Ascending aorta (tissue), 2 donors: ENCODE measurements at regions not wholly inside any gene's neighbourhood (a gene's known extent, or its start where the extent isn't known, plus 50 kb on each side); places are given as distances from the start of the nearest gene placed in this dataset.

Experiments
- DNase-seq, 2 donors: peaks; one replicate each; pipeline ENCODE4 v3.0.0-alpha.2; 2019; ENCODE audit warnings: low spot score in 2 of 2
- H3K27ac ChIP-seq, 2 donors: fragments of 200-600 bp; sonication (generic); one replicate each; pipeline ENCODE4 v1.5.1; 2016 to 2017; ENCODE audit warnings: mild to moderate bottlenecking in 1 of 2
- H3K27me3 ChIP-seq: fragments of 200-600 bp; sonication (generic); one replicate; pipeline ENCODE4 v1.5.1; 2017
- H3K36me3 ChIP-seq, 2 donors: fragments of 200-600 bp; sonication (generic); one replicate each; pipeline ENCODE4 v1.5.1; 2016
- H3K4me1 ChIP-seq, 2 donors: fragments of 200-600 bp; sonication (generic); one replicate each; pipeline ENCODE4 v1.5.1; 2016 to 2017; ENCODE audit warnings: mild to moderate bottlenecking in 1 of 2
- H3K4me3 ChIP-seq, 2 donors: fragments of 200-600 bp; sonication (generic); one replicate each; pipeline ENCODE4 v1.5.1; 2016 to 2017; ENCODE audit warnings: mild to moderate bottlenecking in 1 of 2
- H3K9me3 ChIP-seq, 2 donors: fragments of 200-600 bp; sonication (generic); one replicate each; pipeline ENCODE4 v1.5.1; 2016
- CTCF ChIP-seq, 3 experiments: fragments of 200-600 bp in 2 of 3; fragments of 450-650 bp in 1 of 3; sonication (generic) in 2 of 3; IDR thresholded peaks; one replicate each; pipeline ENCODE4 v1.5.1; 2016 to 2019; ENCODE audit warnings: antibody characterized with exemption in 3 of 3, mild to moderate bottlenecking in 1 of 3, moderate library complexity in 1 of 3
- intact Hi-C: fragments of 100-400 bp; cut with DNase I; formaldehyde crosslinking; loops from one replicate; pipeline ENCODE4 v1.15.1; 2023

DNA sequence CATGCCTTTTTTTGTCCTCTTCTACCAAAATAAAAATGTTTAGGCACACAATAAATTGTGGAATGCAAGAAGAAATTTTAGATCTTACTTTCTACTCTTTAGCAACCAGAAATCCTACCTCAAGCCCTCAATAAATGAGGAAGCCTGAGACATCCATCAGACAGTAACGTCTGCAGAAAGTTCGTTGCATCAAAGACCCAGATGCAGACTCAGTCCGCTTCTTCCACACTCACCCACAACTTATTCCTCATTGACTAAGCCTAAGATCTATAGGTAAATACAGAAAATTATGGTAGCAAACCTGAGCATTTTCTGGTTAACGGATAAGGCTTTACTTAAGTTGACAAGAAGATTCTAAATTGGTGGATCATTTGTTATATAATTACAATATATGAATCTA is 579.4 kb upstream of the ID2 start:
- Histone ChIP-seq H3K4me1 (no peaks in the 10 kb centered on the region), H3K36me3 (no peaks in the 10 kb centered on the region), H3K9me3 (no peaks in the 10 kb centered on the region), H3K27me3 (no peaks in the 10 kb centered on the region), H3K27ac (no peak overlapping the region), H3K4me3 (no peak overlapping the region)
- no peak for DNase-seq
- intact Hi-C loops, result no loop called here
- TF ChIP-seq CTCF (IDR thresholded peaks at IDR 0.05), result no peak

DNA sequence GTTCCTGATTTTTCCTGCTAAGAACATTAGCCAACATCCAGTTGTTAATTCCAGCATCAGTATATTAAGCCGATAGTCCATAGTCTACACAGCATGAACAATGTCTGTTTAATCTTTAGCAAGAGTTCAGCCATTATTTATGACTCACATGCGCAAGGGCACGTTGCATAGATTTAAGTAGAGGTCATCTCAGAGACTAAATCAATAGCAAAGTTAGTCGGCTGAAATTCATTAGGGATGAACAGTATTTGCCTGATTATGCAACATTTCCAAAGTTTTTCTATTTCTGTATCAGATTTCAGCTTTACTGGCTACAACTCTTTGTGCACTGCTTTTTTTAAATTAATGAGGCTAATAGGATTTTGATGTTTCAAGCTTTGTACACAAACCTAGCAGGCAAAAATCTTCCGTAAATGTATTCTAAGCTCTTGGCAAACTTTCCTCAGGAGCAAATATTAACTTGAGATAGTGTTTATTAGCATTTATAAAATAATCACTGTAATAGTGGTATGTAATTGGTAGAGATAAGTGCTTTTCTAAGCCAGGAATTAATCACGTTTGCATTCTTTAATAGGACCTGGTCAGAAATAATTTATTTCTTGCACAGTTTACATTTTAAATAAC is 578.7 kb upstream of the ID2 start:
- Histone ChIP-seq H3K9me3 (no peaks in the 10 kb centered on the region), H3K36me3 (no peaks in the 10 kb centered on the region), H3K27ac (no peak overlapping the region), H3K27me3 (no peaks in the 10 kb centered on the region), H3K4me1 (no peaks in the 10 kb centered on the region), H3K4me3 (no peak overlapping the region)
- no peak for TF ChIP-seq CTCF (IDR thresholded peaks at IDR 0.05)
- no peak for DNase-seq
- intact Hi-C loops, result no loop called here

- no peaks in the 10 kb centered on the region for H3K27me3 ChIP-seq
- H3K36me3 ChIP-seq, result no peaks in the 10 kb centered on the region
- H3K4me1 ChIP-seq, result no peaks in the 10 kb centered on the region
- DNase-seq, result no peak
- intact Hi-C loops, result no loop called here
- H3K4me3 ChIP-seq, result no peak overlapping the region
- TF ChIP-seq CTCF (IDR thresholded peaks at IDR 0.05), result no peak
- H3K27ac ChIP-seq, result no peak overlapping the region
- H3K9me3 ChIP-seq, result no peaks in the 10 kb centered on the region
Measured at GRCh38 chr2:8107150-8107549, 574.7 kb upstream of the ID2 start.

- intact Hi-C loops, result no loop called here
- no peaks in the 10 kb centered on the region for H3K4me1 ChIP-seq
- DNase-seq, result no peak
- no peaks in the 10 kb centered on the region for H3K27me3 ChIP-seq
- no peaks in the 10 kb centered on the region for H3K9me3 ChIP-seq
- H3K4me3 ChIP-seq, result no peak overlapping the region
- H3K36me3 ChIP-seq, result no peaks in the 10 kb centered on the region
- no peak overlapping the region for H3K27ac ChIP-seq
- TF ChIP-seq CTCF (IDR thresholded peaks at IDR 0.05), result no peak
Measured at GRCh38 chr2:8107621-8108378, 574.1 kb upstream of the ID2 start.

- DNase-seq, result no peak
- no peaks in the 10 kb centered on the region for H3K4me1 ChIP-seq
- no peaks in the 10 kb centered on the region for H3K9me3 ChIP-seq
- no peak overlapping the region for H3K27ac ChIP-seq
- no peaks in the 10 kb centered on the region for H3K36me3 ChIP-seq
- TF ChIP-seq CTCF (IDR thresholded peaks at IDR 0.05), result no peak
- intact Hi-C loops, result no loop called here
- H3K4me3 ChIP-seq, result no peak overlapping the region
- H3K27me3 ChIP-seq, result no peaks in the 10 kb centered on the region
Measured at GRCh38 chr2:8110716-8111115, 571.1 kb upstream of the ID2 start.
